GM18951 (cell line): ENCODE measurements at regions not wholly inside any gene's neighbourhood (a gene's known extent, or its start where the extent isn't known, plus 50 kb on each side); places are given as distances from the start of the nearest gene placed in this dataset.
"Not testable (repeated sequence)": the region's sequence is repeated elsewhere in the genome, so short reads cannot be mapped to it uniquely, and the experiment has no call there.

Experiments
- POLR2A ChIP-seq: IDR thresholded peaks from 4 replicates; pipeline ENCODE4 v1.6.1; 2011; ENCODE audit warnings: mild to moderate bottlenecking; ENCODE audit not compliant: insufficient read length, insufficient read depth; ENCODE audit errors: extremely low read depth
- in situ Hi-C: fragments of 300-500 bp; cut with MboI; formaldehyde crosslinking; loops from one replicate; pipeline ENCODE4 v1.12.0; 2022; ENCODE audit warnings: low sequenced_read_pairs, mixed read lengths, inconsistent platforms; ENCODE audit not compliant: unreplicated experiment

GRCh38 chr14:24705840-24706239 lies 71.8 kb upstream of the GZMB start:
- no peak for TF ChIP-seq POLR2A
- in situ Hi-C loops, result no loop called here

DNA sequence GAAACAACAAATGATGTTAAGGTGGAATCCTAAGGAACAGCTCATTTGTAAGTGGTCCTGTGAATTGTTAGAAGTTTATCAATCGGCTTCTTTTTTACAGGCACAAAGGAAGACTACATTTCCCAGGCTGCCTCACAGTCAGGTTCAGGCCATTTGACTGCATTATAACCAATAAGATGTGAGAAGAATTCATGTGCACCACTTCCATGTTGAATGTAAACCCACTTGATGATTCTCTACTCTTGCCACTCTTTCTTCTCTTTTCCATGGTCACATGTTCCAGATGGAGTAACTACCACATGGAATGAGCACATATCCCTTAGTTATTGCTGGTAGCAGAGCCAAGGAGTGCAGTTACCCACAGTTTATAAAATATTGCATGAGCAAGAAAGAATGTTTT lies 67.1 kb upstream of the GZMB start:
- TF ChIP-seq POLR2A, result no peak
- in situ Hi-C loops, result no loop called here

GRCh38 chr14:24700511-24700910 lies 66.5 kb upstream of the GZMB start:
- in situ Hi-C loops, result no loop called here

GRCh38 chr14:24699052-24699451 lies 65.1 kb upstream of the GZMB start:
- TF ChIP-seq POLR2A, result no peak
- in situ Hi-C loops, result no loop called here

More at GRCh38 chr14:24700511-24700910, 66.5 kb upstream of the GZMB start:
- no peak for TF ChIP-seq POLR2A

- in situ Hi-C loops, result not testable (repeated sequence)
Observed at GRCh38 chr14:24696280-24696920, 62.4 kb upstream of the GZMB start.

GRCh38 chr14:24695265-24696241 lies 61.6 kb upstream of the GZMB start:
- in situ Hi-C loops, result no loop called here
- no peak for TF ChIP-seq POLR2A

DNA sequence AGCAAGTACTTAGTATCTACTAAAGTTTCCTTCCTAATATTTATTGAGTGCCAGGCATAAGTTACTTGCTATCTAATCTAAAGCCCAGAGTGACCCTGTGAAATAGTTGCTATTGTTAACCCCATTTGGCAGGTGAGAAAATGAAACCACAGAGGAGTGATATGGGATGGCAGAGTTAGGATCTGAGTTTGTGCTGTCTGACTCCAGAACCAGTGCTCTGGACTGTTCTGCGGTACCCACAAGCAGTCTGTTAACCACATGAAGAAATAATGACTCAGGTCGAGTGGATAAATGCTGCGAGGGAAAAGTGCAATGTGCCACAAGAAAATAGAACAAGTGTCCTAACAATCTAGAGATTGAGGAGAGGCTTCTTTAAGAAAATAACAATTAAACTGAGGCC lies 60.7 kb upstream of the GZMB start:
- TF ChIP-seq POLR2A, result no peak
- in situ Hi-C loops, result no loop called here

- in situ Hi-C loops, result no loop called here
- TF ChIP-seq POLR2A, result no peak
Observed at GRCh38 chr14:24693983-24694382, 60.0 kb upstream of the GZMB start.

- TF ChIP-seq POLR2A, result no peak
- in situ Hi-C loops, result no loop called here
Observed at GRCh38 chr14:24693353-24693737, 59.4 kb upstream of the GZMB start.

- in situ Hi-C loops, result no loop called here
- no peak for TF ChIP-seq POLR2A
Observed at GRCh38 chr14:24692382-24693352, 58.7 kb upstream of the GZMB start.

- TF ChIP-seq POLR2A, result no peak
Observed at GRCh38 chr14:24690492-24690891, 56.5 kb upstream of the GZMB start.

GRCh38 chr14:24688030-24688658 lies 54.2 kb upstream of the GZMB start:
- in situ Hi-C loops, result no loop called here
- TF ChIP-seq POLR2A, result no peak

More at GRCh38 chr14:24690492-24690891, 56.5 kb upstream of the GZMB start:
- in situ Hi-C loops, result no loop called here
